Peyer's patch (tissue), 4 donors: ENCODE measurements at regions not wholly inside any gene's neighbourhood (a gene's known extent, or its start where the extent isn't known, plus 50 kb on each side); places are given as distances from the start of the nearest gene placed in this dataset.

Experiments
- POLR2A ChIP-seq, 2 donors: fragments of 450-650 bp; IDR thresholded peaks; one replicate each; pipeline ENCODE4 v1.5.1; 2017; ENCODE audit warnings: antibody characterized with exemption in 2 of 2, mild to moderate bottlenecking in 2 of 2, moderate library complexity in 2 of 2
- TF ChIP-seq, protein P1 (sequence below), 6 experiments: fragments of 450-650 bp in 4 of 6; fragments of 200-600 bp in 2 of 6; sonication (generic) in 1 of 6; IDR thresholded peaks; one replicate each; pipeline ENCODE4 v1.5.1; 2017 to 2019; ENCODE audit warnings: antibody characterized with exemption in 6 of 6, mild to moderate bottlenecking in 3 of 6, moderate library complexity in 1 of 6

DNA sequence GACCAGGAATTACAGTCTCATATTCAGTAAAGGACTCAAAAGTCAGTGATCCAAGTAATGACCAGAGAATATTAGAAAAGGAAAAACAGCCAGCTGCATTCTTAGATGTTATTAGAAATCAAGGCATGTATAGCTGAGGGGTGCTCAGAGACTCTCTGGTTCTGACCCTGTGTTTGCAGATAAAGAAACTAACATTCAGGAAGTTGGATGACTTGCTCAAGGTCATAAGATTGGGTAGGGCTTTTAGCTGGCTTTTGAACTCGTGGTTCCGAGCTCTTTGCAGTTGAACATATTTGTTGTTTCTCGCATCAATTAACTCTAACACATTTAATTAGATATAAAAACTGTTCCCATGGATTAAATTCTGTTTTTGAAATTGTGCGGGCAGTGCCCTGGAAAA, 62.5 kb upstream of the ENPP6 start:
- TF ChIP-seq, protein P1, sequence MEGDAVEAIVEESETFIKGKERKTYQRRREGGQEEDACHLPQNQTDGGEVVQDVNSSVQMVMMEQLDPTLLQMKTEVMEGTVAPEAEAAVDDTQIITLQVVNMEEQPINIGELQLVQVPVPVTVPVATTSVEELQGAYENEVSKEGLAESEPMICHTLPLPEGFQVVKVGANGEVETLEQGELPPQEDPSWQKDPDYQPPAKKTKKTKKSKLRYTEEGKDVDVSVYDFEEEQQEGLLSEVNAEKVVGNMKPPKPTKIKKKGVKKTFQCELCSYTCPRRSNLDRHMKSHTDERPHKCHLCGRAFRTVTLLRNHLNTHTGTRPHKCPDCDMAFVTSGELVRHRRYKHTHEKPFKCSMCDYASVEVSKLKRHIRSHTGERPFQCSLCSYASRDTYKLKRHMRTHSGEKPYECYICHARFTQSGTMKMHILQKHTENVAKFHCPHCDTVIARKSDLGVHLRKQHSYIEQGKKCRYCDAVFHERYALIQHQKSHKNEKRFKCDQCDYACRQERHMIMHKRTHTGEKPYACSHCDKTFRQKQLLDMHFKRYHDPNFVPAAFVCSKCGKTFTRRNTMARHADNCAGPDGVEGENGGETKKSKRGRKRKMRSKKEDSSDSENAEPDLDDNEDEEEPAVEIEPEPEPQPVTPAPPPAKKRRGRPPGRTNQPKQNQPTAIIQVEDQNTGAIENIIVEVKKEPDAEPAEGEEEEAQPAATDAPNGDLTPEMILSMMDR (IDR thresholded peaks at IDR 0.05), result no peak
- TF ChIP-seq POLR2A (IDR thresholded peaks at IDR 0.05), result no peak
